ENCODE measurements at regions not wholly inside any gene's neighbourhood (a gene's known extent, or its start where the extent isn't known, plus 50 kb on each side); places are given as distances from the start of the nearest gene placed in this dataset.
"Not testable (repeated sequence)": the region's sequence is repeated elsewhere in the genome, so short reads cannot be mapped to it uniquely, and the experiment has no call there.

- DNase-seq = no peak
These were observed 231.3 kb downstream of the TOMM20 start for GRCh38 chr1:234897390-234897749.

- DNase-seq = no peak
These were observed 231.9 kb downstream of the TOMM20 start for GRCh38 chr1:234896477-234897389.

DNA sequence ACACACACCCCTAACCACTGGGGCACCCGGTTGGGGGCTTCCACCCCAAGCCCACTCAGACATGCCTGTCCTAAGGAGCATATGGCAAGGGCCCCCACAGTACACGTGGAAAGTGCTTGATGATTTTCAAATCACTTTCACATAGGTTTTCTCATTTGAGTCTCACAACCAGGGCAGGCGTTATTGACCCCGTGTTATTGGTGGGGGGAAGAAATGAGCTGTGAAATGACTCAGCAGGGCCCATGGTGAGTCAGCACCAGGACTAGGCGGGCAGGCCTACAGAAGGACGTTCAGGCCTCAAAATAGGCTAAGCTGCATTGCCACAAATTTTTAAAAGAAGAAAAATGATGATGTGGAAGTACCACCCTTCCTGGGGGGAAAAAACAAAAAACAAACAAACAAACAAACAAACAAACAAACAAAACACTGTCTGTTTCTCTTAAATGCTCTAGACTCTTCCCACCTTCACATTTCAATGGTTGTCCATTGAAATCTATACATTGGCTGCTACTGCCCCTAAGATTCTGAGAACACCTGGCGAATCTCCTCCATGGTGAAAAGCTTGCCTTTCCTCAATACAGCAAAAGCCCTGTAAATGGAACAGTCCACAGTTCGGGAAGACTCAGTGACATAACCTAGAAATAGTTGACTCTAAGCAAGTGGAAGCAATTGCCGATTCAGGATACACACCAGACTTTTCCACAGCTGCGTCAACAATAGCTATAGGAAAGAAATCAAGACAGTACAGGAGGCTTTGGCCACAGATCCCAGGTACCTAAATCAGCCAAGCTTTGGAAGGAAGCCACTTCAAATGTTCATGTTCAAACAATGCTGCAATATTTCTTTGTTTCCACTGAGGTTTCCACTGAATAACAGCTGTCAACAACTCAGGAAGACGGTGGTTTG lies 234.7 kb downstream of the TOMM20 start:
- peak in 1 of 2 experiments; percentile 63 for DNase-seq

DNA sequence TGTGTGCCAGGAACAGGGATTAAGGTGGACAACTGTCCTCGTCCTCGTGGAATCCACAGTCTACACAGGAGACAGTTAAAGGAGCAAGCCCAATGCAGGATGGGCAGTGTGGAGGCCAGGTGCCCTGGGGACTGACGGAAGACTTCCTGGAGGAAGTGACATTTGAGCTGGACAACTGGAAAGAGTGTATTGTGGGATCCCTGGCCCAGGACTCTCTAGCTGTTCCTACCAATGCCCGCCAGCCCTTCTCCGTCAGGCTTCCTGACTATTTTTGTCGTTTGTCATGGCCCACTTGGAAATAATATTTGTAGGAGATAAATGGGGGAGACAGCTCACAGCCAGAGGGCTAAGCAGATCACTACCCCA lies 235.3 kb downstream of the TOMM20 start:
- DNase-seq = no peak

GRCh38 chr1:234892642-234893041 lies 236.0 kb downstream of the TOMM20 start:
- no peak for DNase-seq

DNA sequence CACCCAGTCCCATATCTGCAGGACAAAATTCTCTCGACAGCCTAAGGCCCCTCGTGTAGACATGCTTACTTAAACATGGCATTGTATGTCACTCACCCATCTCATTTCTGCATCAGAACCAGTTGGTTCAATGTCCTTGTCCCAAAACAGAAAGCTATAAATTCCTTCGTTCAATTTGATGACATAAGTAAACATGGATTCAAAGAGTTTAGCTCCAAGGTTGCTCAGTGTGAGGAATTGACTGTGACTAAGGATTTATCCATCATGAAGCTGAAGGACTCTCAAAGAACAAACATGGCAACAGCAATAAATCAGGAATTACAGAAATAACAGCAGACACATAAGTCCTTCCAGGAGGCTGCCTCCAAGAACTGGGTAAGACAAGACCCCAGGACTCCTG lies 237.2 kb downstream of the TOMM20 start:
- DNase-seq = no peak

DNA sequence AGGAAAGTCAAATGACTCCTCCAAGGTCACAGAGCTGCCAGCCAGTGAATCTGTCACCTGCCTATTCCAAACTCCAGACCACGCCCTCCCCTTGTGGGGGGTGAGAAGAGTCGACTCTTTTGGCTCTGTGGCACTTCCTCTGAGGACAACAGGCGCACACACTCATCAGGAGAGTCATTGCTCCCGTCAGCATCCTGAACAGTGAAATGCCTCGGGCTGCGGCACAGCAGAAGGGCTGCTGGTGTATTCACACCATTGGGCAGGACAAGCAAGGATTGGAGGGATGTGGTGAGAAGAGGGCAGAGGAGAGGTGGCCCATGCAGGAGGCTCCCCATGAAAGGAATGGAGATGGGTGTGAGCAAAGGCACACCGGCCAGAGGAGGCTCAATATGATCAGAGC lies 239.0 kb downstream of the TOMM20 start:
- DNase-seq = no peak

- not testable (repeated sequence) for DNase-seq
These were observed 240.4 kb downstream of the TOMM20 start for GRCh38 chr1:234888247-234888646.

DNA sequence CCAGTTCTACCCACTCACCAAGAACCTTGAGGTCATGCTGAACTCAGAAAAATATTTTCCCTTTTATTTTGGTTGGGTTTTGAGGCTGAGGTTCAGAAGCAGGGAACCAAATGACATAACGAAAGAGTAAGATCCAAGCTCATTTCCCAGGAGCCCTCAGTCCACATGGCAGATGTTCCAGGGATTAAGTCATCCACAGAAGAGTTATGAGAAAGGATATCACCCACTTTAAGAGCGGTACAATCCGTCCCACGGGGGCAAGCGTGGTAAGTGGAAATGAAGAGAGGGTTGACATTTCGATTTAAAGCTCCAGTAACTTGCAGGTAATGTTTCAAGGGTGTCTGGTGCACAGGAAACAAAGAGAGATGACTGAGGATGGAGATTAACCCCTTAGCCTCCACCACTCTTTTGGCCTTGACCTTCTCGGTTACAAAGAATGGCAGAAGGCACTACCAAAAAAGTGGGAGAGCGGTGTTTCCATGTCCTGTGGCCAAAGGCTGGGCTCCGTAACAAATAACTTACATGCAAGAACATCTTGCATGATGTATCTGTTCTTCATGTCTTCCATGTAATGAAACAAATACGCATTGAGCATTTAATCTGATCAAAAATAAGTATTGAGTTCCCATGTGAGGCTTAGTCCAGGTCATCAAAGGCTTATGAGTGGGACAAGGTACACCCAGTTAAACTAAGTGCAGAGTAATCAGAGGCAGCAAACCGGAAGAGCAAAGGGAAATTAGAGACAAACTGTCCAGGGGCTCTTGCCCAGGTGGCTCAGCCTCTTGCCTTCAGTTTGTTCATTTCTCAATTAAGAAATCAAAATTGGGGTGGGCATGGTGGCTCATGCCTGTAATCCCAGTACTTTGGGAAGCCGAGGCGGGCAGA lies 241.4 kb downstream of the TOMM20 start:
- DNase-seq = no peak

DNA sequence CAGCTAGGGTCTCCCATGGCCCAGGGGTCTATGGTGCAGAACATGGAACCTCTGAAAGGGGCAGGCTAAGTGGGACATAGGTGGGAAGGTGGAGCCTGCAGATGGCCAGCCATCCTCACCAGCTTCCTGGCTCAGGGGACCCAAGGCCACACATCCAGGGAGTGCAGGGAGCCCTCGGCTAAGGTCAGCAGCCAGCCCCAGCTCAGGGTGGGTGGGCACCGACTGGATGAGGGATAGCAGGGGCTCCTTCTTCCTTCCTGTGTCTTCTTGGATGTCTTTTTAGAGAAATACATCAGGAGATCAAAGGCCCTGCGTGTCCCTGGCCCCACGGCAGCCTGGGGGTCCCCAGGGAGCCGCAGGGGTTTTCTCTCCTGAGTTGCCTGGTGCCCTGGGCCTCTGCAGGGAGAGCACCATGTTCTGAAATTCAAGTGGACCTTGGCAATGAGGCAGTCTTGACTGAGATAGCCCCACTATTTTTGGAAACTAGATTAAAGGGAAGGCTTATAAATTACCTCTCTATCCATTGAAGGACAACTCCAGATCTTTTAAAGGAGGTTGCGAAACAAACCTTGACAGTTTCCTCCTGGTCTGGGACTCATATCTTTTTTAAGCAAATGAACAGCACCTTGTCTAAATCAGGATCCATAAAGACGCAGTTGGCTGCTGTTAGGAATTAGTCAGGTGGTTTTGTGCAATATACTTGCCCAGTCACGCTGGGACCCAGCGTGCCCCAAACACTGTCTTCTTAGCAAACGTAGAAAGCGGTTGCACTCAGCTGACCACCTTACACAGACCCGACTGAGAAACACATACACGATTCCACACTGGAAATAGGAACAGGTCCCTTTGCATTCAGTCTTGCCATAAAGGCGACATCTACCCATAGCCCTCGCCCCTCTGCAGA lies 242.3 kb downstream of the TOMM20 start:
- no peak for DNase-seq

DNA sequence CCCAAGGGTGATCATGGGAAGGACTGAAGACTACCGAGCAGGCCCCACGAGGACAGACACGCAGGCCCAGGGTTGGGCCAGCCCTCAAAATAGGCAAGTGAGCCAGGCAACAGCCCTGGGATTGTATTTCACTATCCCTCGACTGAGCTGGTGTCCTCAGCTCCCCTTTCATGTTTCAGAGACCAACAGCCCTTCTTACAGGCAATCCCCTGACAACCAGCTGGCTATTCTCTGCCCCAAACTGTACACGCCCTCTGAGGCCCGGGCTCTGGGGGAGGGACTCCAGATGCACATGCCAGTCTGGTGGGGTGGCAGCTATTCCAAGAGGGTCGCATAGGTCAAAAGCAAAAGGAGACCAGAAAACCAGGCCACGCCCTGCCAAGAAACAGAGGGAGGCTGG lies 243.0 kb downstream of the TOMM20 start:
- DNase-seq = no peak

DNA sequence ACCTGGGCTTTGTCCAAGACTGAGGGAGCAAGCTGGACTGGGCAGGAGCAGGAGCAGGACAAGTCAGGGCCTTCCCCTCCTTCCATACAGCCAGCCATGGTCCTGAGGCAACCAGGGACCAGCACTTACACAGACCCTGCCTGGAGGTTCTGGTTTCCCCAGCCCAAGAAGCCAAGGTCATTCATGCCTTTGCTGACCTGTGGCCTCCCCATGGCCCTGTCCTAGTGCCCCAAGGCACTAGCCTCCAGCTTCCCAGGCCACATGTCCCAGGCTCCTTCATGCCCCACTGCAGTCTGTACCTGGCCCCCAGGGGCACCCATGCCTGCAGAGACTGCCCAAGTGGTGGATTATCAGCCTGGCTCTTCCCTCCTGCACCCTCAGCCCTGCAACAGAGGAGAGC lies 243.9 kb downstream of the TOMM20 start:
- DNase-seq = no peak

- DNase-seq = no peak
These were observed 244.6 kb downstream of the TOMM20 start for GRCh38 chr1:234884006-234884405.

DNA sequence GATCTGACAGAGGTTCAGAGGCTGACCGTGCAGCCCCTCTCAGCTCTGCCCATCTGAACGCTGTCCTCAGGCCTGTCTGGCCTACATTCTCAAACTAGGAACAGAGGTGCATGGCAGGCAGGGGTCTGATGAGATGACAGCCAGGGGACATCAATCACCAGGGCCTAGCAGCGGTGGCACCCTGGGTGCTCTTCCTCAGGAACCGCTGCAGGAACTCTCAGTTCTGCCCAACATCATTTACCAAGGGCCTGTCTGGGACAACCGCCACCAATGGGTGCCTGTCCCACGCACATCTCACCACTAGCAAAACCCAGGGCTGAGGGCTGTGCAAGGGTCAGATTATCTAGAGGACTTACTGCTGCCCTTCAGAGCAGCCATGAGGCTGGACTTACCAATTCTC lies 245.7 kb downstream of the TOMM20 start:
- no peak for DNase-seq

- no peak for DNase-seq
These were observed 246.5 kb downstream of the TOMM20 start for GRCh38 chr1:234881893-234882771.

- DNase-seq = no peak
These were observed 249.2 kb downstream of the TOMM20 start for GRCh38 chr1:234879147-234880080.

GRCh38 chr1:234878288-234878687 lies 250.3 kb downstream of the TOMM20 start:
- DNase-seq = no peak

DNA sequence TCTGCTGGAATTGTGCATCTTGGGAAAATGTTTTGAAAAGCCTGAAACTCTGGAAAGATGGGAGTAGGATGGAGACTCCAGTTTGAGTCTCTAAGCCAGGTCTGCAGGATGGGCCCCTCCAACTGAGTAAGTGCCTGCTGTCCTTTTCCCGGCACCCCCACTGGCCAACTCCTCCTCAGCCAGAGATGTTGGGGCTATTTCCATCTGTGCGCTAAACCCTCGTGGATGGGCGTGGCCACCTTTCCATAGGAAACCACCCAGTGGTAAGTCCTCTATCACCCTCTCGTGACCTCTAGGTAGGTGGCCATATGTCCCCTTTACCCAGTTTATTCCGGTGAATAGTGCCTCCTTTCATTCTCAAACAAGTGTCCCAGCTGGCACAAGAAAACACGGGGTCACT lies 250.9 kb downstream of the TOMM20 start:
- no peak for DNase-seq

All from NCI-H1930 (cell line).